Muscle of leg (tissue), 3 donors: ENCODE measurements at regions not wholly inside any gene's neighbourhood (a gene's known extent, or its start where the extent isn't known, plus 50 kb on each side); places are given as distances from the start of the nearest gene placed in this dataset.
"Not testable (repeated sequence)": the region's sequence is repeated elsewhere in the genome, so short reads cannot be mapped to it uniquely, and the experiment has no call there.

Experiments used
- DNase-seq: peaks from one replicate; pipeline ENCODE4 v3.0.0; 2013
- H3K27ac ChIP-seq: one replicate; pipeline ENCODE4 v1.5.1; 2013; ENCODE audit warnings: mild to moderate bottlenecking, low read length, control low read depth
- H3K27me3 ChIP-seq: one replicate; pipeline ENCODE4 v1.6.1; 2013; ENCODE audit warnings: low read length; ENCODE audit not compliant: control insufficient read depth, insufficient read depth
- H3K36me3 ChIP-seq: one replicate; pipeline ENCODE4 v1.6.1; 2013; ENCODE audit warnings: low read length; ENCODE audit not compliant: control insufficient read depth, insufficient read depth
- H3K4me1 ChIP-seq: one replicate; pipeline ENCODE4 v1.6.1; 2013; ENCODE audit warnings: low read length; ENCODE audit not compliant: control insufficient read depth, insufficient read depth
- H3K4me3 ChIP-seq: one replicate; pipeline ENCODE4 v1.5.1; 2013; ENCODE audit warnings: low read length, control low read depth
- H3K9me3 ChIP-seq: replicated peaks from 2 replicates; pipeline ENCODE4 v1.6.1; 2013; ENCODE audit warnings: low read depth, low read length; ENCODE audit not compliant: control insufficient read depth
- WGBS: methylation state at CpG from one replicate; pipeline ENCODE4 v1.1.5; 2013; ENCODE audit warnings: missing lambda C conversion rate; ENCODE audit not compliant: insufficient coverage; 5-methylcytosine and 5-hydroxymethylcytosine counted together

GRCh38 chr16:48059190-48059589, 96.6 kb downstream of the ABCC12 start:
- H3K27me3 ChIP-seq, H3K36me3 ChIP-seq, H3K27ac ChIP-seq: not testable (repeated sequence)

DNA sequence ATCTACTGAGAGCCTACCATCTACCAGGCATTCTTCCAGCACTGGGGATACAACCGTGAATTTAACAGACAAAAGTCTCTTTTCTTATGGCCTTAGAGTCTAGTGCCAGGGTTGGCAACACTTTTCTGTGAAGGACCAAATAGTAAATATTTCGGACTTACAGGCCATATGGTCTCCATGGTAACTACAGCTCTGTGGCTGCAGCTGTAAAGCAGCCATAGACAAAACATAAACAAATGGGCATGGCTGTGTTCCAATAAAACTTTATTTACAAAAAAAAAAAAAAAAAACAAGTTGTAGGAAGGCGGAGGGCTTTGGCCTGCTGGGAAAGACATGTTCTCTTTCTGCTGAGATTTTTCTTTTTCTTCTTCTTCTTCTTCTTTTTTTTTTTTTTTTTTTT, 98.7 kb downstream of the ABCC12 start:
- no peak overlapping the region for H3K27ac ChIP-seq
- no peak overlapping the region for H3K4me3 ChIP-seq
- WGBS: no CpG with 5 or more reads among the region's 3 CpGs

More at GRCh38 chr16:48059190-48059589, 96.6 kb downstream of the ABCC12 start:
- not testable (repeated sequence) for H3K9me3 ChIP-seq, DNase-seq, H3K4me3 ChIP-seq, H3K4me1 ChIP-seq
- 92% methylated on average over 22 of the region's 25 CpGs for WGBS

GRCh38 chr16:48054881-48055601, 100.8 kb downstream of the ABCC12 start:
- DNase-seq: peak; percentile 69

More for the DNA sequence above, 98.7 kb downstream of the ABCC12 start:
- Histone ChIP-seq H3K27me3 (peaks cover 2% of the 10 kb centered on the region), H3K36me3 (no peaks in the 10 kb centered on the region), H3K9me3 (no peaks in the 10 kb centered on the region), H3K4me1 (peaks cover 5% of the 10 kb centered on the region)
- DNase-seq: no peak

DNA sequence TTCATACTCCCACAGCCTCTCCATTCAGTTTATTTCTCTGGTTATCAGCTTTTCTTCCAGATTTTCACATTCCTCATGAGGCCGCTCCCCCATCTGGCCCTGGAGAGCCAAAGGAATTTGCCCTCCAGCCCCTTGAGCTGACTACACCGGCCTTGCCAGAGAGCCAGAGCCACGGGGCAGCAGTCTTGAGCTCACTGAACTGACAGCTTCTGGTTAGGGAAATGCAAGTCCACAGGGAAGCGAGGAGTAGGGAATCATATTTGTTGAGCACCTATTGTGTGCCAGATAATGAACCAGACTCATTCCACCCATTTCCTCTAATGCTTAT, 102.4 kb downstream of the ABCC12 start:
- Histone ChIP-seq H3K27me3 (peaks cover 2% of the 10 kb centered on the region), H3K27ac (no peak overlapping the region), H3K4me3 (no peak overlapping the region), H3K9me3 (no peaks in the 10 kb centered on the region), H3K36me3 (no peaks in the 10 kb centered on the region), H3K4me1 (peaks cover 5% of the 10 kb centered on the region)
- WGBS: 14% methylated on average over 3 of the region's 4 CpGs
- no peak for DNase-seq

More at GRCh38 chr16:48054881-48055601, 100.8 kb downstream of the ABCC12 start:
- H3K36me3 ChIP-seq: no peaks in the 10 kb centered on the region
- H3K27ac ChIP-seq: no peak overlapping the region
- H3K27me3 ChIP-seq: peaks cover 2% of the 10 kb centered on the region
- H3K4me1 ChIP-seq: peaks cover 5% of the 10 kb centered on the region
- 6% methylated on average over 9 of the region's 24 CpGs for WGBS
- no peak overlapping the region for H3K4me3 ChIP-seq
- H3K9me3 ChIP-seq: no peaks in the 10 kb centered on the region

GRCh38 chr16:48052731-48053417, 102.9 kb downstream of the ABCC12 start:
- Histone ChIP-seq H3K27ac (no peak overlapping the region), H3K27me3 (peaks cover 2% of the 10 kb centered on the region), H3K4me3 (no peak overlapping the region), H3K4me1 (peaks cover 5% of the 10 kb centered on the region), H3K9me3 (no peaks in the 10 kb centered on the region), H3K36me3 (no peaks in the 10 kb centered on the region)
- 60% methylated on average over 2 of the region's 5 CpGs for WGBS
- no peak for DNase-seq

DNA sequence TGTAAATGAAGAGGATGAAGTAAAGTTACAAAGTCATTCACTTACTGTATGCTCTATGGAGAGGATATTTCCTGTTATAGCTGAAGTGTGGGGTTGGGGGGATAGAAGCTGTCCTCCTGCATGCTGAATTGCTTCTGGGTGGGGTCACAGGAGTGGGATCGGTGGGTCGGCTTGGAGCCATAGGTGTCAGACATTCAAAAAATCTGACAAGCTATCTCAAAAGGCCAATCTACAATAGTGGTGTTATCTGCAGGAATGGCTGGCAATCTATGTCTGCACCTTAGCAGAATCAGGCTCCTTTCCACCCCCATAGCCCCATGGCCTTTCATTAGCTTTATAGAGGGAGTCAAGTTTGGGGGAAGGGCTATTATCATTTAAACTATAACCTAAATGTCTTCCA, 104.9 kb downstream of the ABCC12 start:
- Histone ChIP-seq H3K4me3 (no peak overlapping the region), H3K9me3 (no peaks in the 10 kb centered on the region), H3K4me1 (peaks cover 3% of the 10 kb centered on the region), H3K27me3 (peaks cover 2% of the 10 kb centered on the region), H3K36me3 (no peaks in the 10 kb centered on the region), H3K27ac (no peak overlapping the region)
- DNase-seq: no peak
- WGBS: no CpG with 5 or more reads among the region's 2 CpGs

- no peak overlapping the region for H3K4me3 ChIP-seq
- H3K27ac ChIP-seq: no peak overlapping the region
- no peaks in the 10 kb centered on the region for H3K36me3 ChIP-seq
- no peak for DNase-seq
- H3K9me3 ChIP-seq: no peaks in the 10 kb centered on the region
- H3K4me1 ChIP-seq: peaks cover 2% of the 10 kb centered on the region
- H3K27me3 ChIP-seq: peaks cover 2% of the 10 kb centered on the region
- 63% methylated on average over 2 of the region's 3 CpGs for WGBS
Observed at GRCh38 chr16:48049847-48050246, 105.9 kb downstream of the ABCC12 start.

- no peaks in the 10 kb centered on the region for H3K4me1 ChIP-seq
- no peaks in the 10 kb centered on the region for H3K36me3 ChIP-seq
- H3K4me3 ChIP-seq: no peak overlapping the region
- no peaks in the 10 kb centered on the region for H3K27me3 ChIP-seq
- DNase-seq: peak; percentile 20
- H3K27ac ChIP-seq: no peak overlapping the region
- no CpG with 5 or more reads among the region's 3 CpGs for WGBS
- H3K9me3 ChIP-seq: no peaks in the 10 kb centered on the region
Observed at GRCh38 chr16:48047720-48048119, 108.1 kb downstream of the ABCC12 start.

DNA sequence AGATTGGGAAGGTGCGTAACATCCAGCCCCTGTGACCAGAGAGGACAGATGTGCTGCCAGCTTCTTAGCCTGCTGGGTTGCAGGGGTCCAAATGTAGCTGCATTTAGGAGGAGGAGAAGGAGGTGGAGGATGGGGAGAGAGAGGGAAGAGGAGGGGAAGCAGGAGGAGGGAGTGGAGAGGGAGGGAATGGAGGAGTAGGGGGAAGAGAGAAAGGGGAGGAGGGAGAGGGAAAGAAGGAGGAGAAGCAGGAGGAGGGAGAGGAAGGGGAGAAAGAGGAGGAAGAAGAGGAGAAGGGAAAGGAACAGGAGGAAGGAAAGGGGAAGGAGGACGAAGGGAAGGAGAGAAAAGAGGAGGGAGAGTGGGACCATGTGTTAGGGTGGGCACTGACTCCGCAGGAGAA, 108.6 kb downstream of the ABCC12 start:
- no peak for DNase-seq
- Histone ChIP-seq H3K4me1 (no peaks in the 10 kb centered on the region), H3K27me3 (no peaks in the 10 kb centered on the region), H3K4me3 (no peak overlapping the region), H3K36me3 (no peaks in the 10 kb centered on the region), H3K27ac (no peak overlapping the region), H3K9me3 (no peaks in the 10 kb centered on the region)
- 89% methylated on average over 1 of the region's 3 CpGs for WGBS

DNA sequence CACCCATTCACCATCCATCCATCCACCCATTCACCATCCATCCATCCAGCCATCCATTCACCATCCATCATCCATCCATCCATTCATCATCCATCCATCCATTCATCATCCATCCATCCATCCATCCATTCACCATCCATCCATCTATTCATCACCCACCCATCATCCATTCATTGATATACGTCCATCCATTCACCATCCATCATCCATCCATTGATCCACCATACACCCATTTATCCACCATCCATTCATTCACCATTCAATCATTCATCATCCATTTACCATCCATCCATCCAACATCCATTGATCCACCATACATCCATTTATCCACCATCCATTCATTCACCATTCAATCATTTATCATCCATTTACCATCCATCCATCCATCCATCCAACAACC, 111.7 kb downstream of the ABCC12 start:
- no peaks in the 10 kb centered on the region for H3K36me3 ChIP-seq
- no peak overlapping the region for H3K4me3 ChIP-seq
- no peaks in the 10 kb centered on the region for H3K27me3 ChIP-seq
- no peaks in the 10 kb centered on the region for H3K9me3 ChIP-seq
- no peak overlapping the region for H3K27ac ChIP-seq
- no peaks in the 10 kb centered on the region for H3K4me1 ChIP-seq
- no peak for DNase-seq
- WGBS: 82% methylated on average over 1 of the region's 1 CpG
